ENCODE measurements at regions not wholly inside any gene's neighbourhood (a gene's known extent, or its start where the extent isn't known, plus 50 kb on each side); places are given as distances from the start of the nearest gene placed in this dataset.

DNA sequence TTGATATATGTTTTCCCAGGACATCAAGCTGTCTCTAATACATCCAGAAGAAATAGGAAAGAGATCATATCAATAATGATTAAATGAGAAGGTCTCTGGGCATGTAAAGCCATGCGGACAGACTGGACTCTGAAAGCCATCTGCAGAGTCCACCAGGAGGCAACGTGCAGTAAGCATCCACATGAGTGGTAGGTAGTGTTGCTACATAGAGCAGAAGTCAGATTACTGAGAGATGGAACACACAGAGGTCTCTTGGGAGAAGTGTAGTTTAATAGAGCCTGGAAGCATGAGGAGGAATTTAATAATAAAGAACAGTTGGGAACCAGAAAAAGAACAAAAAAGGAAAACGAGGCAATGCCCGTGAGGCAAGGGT is 758.1 kb upstream of the DDX18 start:
- H3K9me3 ChIP-seq (ENCODE audit: low read depth), result no peaks in the 10 kb centered on the region
- H3K9ac ChIP-seq, result no peak overlapping the region
- Mint-ChIP-seq H3K4me3 (no peak overlapping the region), H3K9me3 (peaks cover 8% of the 10 kb centered on the region), H3K36me3 (no peaks in the 10 kb centered on the region), H3K27ac (peak overlapping the region; percentile 40), H3K4me1 (no peaks in the 10 kb centered on the region), H3K27me3 (ENCODE audit: insufficient read depth, low read depth) (peaks cover 4% of the 10 kb centered on the region)
- H3K36me3 ChIP-seq, result no peaks in the 10 kb centered on the region
- no peaks in the 10 kb centered on the region for H3F3A ChIP-seq (ENCODE audit: low read depth)
- no peaks in the 10 kb centered on the region for H4K20me1 ChIP-seq (ENCODE audit: low read depth)
- TF ChIP-seq EZH2phosphoT487 (IDR thresholded peaks at IDR 0.05) (no peak), EZH2 (IDR thresholded peaks at IDR 0.05) (no peak)
- TF ChIP-seq, protein P1, sequence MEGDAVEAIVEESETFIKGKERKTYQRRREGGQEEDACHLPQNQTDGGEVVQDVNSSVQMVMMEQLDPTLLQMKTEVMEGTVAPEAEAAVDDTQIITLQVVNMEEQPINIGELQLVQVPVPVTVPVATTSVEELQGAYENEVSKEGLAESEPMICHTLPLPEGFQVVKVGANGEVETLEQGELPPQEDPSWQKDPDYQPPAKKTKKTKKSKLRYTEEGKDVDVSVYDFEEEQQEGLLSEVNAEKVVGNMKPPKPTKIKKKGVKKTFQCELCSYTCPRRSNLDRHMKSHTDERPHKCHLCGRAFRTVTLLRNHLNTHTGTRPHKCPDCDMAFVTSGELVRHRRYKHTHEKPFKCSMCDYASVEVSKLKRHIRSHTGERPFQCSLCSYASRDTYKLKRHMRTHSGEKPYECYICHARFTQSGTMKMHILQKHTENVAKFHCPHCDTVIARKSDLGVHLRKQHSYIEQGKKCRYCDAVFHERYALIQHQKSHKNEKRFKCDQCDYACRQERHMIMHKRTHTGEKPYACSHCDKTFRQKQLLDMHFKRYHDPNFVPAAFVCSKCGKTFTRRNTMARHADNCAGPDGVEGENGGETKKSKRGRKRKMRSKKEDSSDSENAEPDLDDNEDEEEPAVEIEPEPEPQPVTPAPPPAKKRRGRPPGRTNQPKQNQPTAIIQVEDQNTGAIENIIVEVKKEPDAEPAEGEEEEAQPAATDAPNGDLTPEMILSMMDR (IDR thresholded peaks at IDR 0.05), result no peak
- H3K27ac ChIP-seq, result no peak overlapping the region
- DNase-seq (ENCODE audit: low spot score), result no peak
- no peak overlapping the region for H2AFZ ChIP-seq (replicated peaks)
- no peak overlapping the region for H3K4me2 ChIP-seq
- H3K4me3 ChIP-seq, result no peak overlapping the region
- H3K27me3 ChIP-seq, result no peaks in the 10 kb centered on the region
- H3K79me2 ChIP-seq (ENCODE audit: low read depth), result no peaks in the 10 kb centered on the region
- no peaks in the 10 kb centered on the region for H3K4me1 ChIP-seq

DNA sequence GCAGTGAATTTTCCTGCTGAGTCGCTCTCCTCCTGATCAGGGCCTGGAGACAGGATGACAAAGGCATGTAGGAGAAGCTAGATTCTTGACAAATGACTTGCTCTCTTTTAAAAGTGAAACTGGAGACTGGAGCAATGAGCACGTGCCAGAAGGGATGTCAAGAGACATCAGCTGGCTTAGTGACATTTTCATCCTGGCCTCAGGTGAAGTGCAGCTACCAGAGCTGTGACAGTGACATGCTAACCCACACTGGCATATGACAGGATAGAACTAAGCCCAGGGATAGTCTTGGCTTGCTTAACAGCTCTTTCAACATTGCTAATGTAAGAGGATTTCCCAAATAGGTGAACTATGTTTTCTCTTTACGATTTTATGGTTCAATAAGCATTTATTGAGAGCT is 757.5 kb upstream of the DDX18 start:
- no peaks in the 10 kb centered on the region for H3F3A ChIP-seq (ENCODE audit: low read depth)
- no peaks in the 10 kb centered on the region for H3K9me3 ChIP-seq (ENCODE audit: low read depth)

DNA sequence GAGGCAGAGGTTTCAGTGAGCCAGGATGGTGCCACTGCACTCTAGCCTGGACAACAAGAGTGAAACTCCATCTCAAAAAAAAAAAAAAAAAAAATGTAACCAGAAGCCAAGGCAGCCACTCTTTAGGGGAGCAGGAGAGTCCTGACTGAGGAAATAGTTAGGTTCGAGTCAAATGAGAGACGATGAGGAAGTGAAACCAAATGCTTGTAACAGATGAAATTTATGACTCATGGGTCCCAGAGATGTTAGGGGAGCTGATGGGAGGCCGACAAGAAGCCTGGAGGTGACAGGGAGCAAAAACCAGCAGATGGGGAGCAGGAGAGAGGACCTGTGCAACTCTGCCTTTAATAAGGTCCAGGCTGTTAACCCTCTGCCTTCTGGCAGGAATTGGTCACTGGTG is 756.1 kb upstream of the DDX18 start:
- H3K36me3 ChIP-seq, result no peaks in the 10 kb centered on the region
- H3K9me3 ChIP-seq (ENCODE audit: low read depth), result no peaks in the 10 kb centered on the region
- no peak for TF ChIP-seq EZH2 (IDR thresholded peaks at IDR 0.05)
- TF ChIP-seq EZH2phosphoT487 (IDR thresholded peaks at IDR 0.05), result no peak
- TF ChIP-seq, protein P1 (IDR thresholded peaks at IDR 0.05), result no peak
- Mint-ChIP-seq H3K27me3 (ENCODE audit: insufficient read depth, low read depth) (peaks cover 6% of the 10 kb centered on the region), H3K36me3 (no peaks in the 10 kb centered on the region), H3K4me1 (no peaks in the 10 kb centered on the region), H3K9me3 (peaks cover 8% of the 10 kb centered on the region), H3K4me3 (no peak overlapping the region), H3K27ac (no peak overlapping the region)
- DNase-seq (ENCODE audit: low spot score), result no peak
- no peak overlapping the region for H2AFZ ChIP-seq (replicated peaks)
- H4K20me1 ChIP-seq (ENCODE audit: low read depth), result no peaks in the 10 kb centered on the region
- H3K4me2 ChIP-seq, result no peak overlapping the region
- H3F3A ChIP-seq (ENCODE audit: low read depth), result no peaks in the 10 kb centered on the region
- no peak overlapping the region for H3K27ac ChIP-seq
- H3K27me3 ChIP-seq, result no peaks in the 10 kb centered on the region
- H3K9ac ChIP-seq, result no peak overlapping the region
- H3K4me1 ChIP-seq, result no peaks in the 10 kb centered on the region
- H3K79me2 ChIP-seq (ENCODE audit: low read depth), result no peaks in the 10 kb centered on the region
- H3K4me3 ChIP-seq, result no peak overlapping the region

More for the DNA sequence above, 757.5 kb upstream of the DDX18 start:
- TF ChIP-seq, protein P1 (IDR thresholded peaks at IDR 0.05), result no peak
- TF ChIP-seq EZH2phosphoT487 (IDR thresholded peaks at IDR 0.05), result no peak
- TF ChIP-seq EZH2 (IDR thresholded peaks at IDR 0.05), result no peak
- H3K36me3 Mint-ChIP-seq, result no peaks in the 10 kb centered on the region
- peaks cover 8% of the 10 kb centered on the region for H3K9me3 Mint-ChIP-seq
- no peak for DNase-seq (ENCODE audit: low spot score)
- H3K27me3 ChIP-seq, result no peaks in the 10 kb centered on the region
- no peak overlapping the region for H3K27ac Mint-ChIP-seq
- no peak overlapping the region for H3K9ac ChIP-seq
- no peak overlapping the region for H3K27ac ChIP-seq
- H3K36me3 ChIP-seq, result no peaks in the 10 kb centered on the region
- H3K4me2 ChIP-seq, result no peak overlapping the region
- H3K4me1 ChIP-seq, result no peaks in the 10 kb centered on the region
- H3K79me2 ChIP-seq (ENCODE audit: low read depth), result no peaks in the 10 kb centered on the region
- H2AFZ ChIP-seq (replicated peaks), result no peak overlapping the region
- H4K20me1 ChIP-seq (ENCODE audit: low read depth), result no peaks in the 10 kb centered on the region
- H3K4me3 ChIP-seq, result no peak overlapping the region
- H3K4me1 Mint-ChIP-seq, result no peaks in the 10 kb centered on the region
- peaks cover 4% of the 10 kb centered on the region for H3K27me3 Mint-ChIP-seq (ENCODE audit: insufficient read depth, low read depth)
- H3K4me3 Mint-ChIP-seq, result no peak overlapping the region

Measured in neural progenitor cell (in vitro differentiated cells).